GM12891 (cell line): ENCODE measurements at regions not wholly inside any gene's neighbourhood (a gene's known extent, or its start where the extent isn't known, plus 50 kb on each side); places are given as distances from the start of the nearest gene placed in this dataset.

Source experiments
- PAX5 ChIP-seq: IDR thresholded peaks from 2 replicates; pipeline ENCODE4 v1.6.1; 2011; ENCODE audit warnings: low read length, moderate library complexity, mild to moderate bottlenecking; ENCODE audit not compliant: insufficient read depth, severe bottlenecking
- POLR2A ChIP-seq: IDR thresholded peaks from 2 replicates; pipeline ENCODE4 v1.6.1; 2011; ENCODE audit warnings: low read depth, low read length, control low read depth
- POLR2AphosphoS5 ChIP-seq: IDR thresholded peaks from 2 replicates; pipeline ENCODE4 v1.6.1; 2011; ENCODE audit warnings: low read depth, low read length, control low read depth
- POU2F2 ChIP-seq: IDR thresholded peaks from 2 replicates; pipeline ENCODE4 v1.6.1; 2011; ENCODE audit warnings: low read depth, mild to moderate bottlenecking, control low read depth, low read length, moderate library complexity
- SPI1 ChIP-seq: IDR thresholded peaks from 2 replicates; pipeline ENCODE4 v1.6.1; 2011; ENCODE audit warnings: low read depth, low read length, control low read depth
- TAF1 ChIP-seq: IDR thresholded peaks from 2 replicates; pipeline ENCODE4 v1.6.1; 2011; ENCODE audit warnings: low read depth, low read length, control low read depth

- TF ChIP-seq POLR2AphosphoS5 (no peak), POLR2A (no peak), TAF1 (no peak), SPI1 (no peak), POU2F2 (no peak), PAX5 (no peak)
These were observed 70.0 kb upstream of the MRPS6 start for GRCh38 chr21:34003428-34003827.
